HG03025 (cell line): ENCODE measurements at regions not wholly inside any gene's neighbourhood (a gene's known extent, or its start where the extent isn't known, plus 50 kb on each side); places are given as distances from the start of the nearest gene placed in this dataset.
"Not testable (repeated sequence)": the region's sequence is repeated elsewhere in the genome, so short reads cannot be mapped to it uniquely, and the experiment has no call there.

Source experiments
- ATAC-seq: cut with Tn5 transposase; IDR thresholded peaks from one replicate; pipeline ENCODE4 v1.9.1; 2021; ENCODE audit warnings: mild to moderate bottlenecking, moderate library complexity; ENCODE audit not compliant: unreplicated experiment, low FRiP score

GRCh38 chr3:191518861-191519260, 57.9 kb downstream of the PYDC2 start:
- ATAC-seq = no peak

GRCh38 chr3:191521055-191521454, 60.1 kb downstream of the PYDC2 start:
- ATAC-seq = no peak

- ATAC-seq = no peak
These were observed 62.2 kb downstream of the PYDC2 start for GRCh38 chr3:191523148-191523547.

GRCh38 chr3:191528589-191528988, 67.6 kb downstream of the PYDC2 start:
- no peak for ATAC-seq

- ATAC-seq = no peak
These were observed 69.0 kb downstream of the PYDC2 start for GRCh38 chr3:191529992-191530391.

- ATAC-seq = no peak
These were observed 70.5 kb downstream of the PYDC2 start for GRCh38 chr3:191531434-191531972.

GRCh38 chr3:191543018-191543417, 82.1 kb downstream of the PYDC2 start:
- ATAC-seq = no peak

GRCh38 chr3:191543897-191544296, 82.9 kb downstream of the PYDC2 start:
- ATAC-seq = no peak

GRCh38 chr3:191549357-191549756, 88.4 kb downstream of the PYDC2 start:
- ATAC-seq = no peak

GRCh38 chr3:191555037-191555436, 94.1 kb downstream of the PYDC2 start:
- ATAC-seq = no peak

GRCh38 chr3:191557322-191557721, 96.4 kb downstream of the PYDC2 start:
- no peak for ATAC-seq

- no peak for ATAC-seq
These were observed 102.8 kb downstream of the PYDC2 start for GRCh38 chr3:191563722-191564121.

GRCh38 chr3:191566469-191566868, 105.5 kb downstream of the PYDC2 start:
- ATAC-seq = no peak

GRCh38 chr3:191568206-191568605, 107.2 kb downstream of the PYDC2 start:
- ATAC-seq = no peak

- no peak for ATAC-seq
These were observed 131.1 kb downstream of the PYDC2 start for GRCh38 chr3:191592105-191592504.

- ATAC-seq = no peak
These were observed 132.5 kb downstream of the PYDC2 start for GRCh38 chr3:191593486-191593885.

- not testable (repeated sequence) for ATAC-seq
These were observed 154.5 kb downstream of the PYDC2 start for GRCh38 chr3:191615511-191615910.

- ATAC-seq = no peak
These were observed 163.3 kb downstream of the PYDC2 start for GRCh38 chr3:191624299-191624698.

- ATAC-seq = no peak
These were observed 166.1 kb downstream of the PYDC2 start for GRCh38 chr3:191627064-191627463.

GRCh38 chr3:191628571-191628970, 167.6 kb downstream of the PYDC2 start:
- no peak for ATAC-seq

GRCh38 chr3:191631496-191631895, 170.5 kb downstream of the PYDC2 start:
- no peak for ATAC-seq

- ATAC-seq = no peak
These were observed 173.9 kb downstream of the PYDC2 start for GRCh38 chr3:191634902-191635301.

- ATAC-seq = no peak
These were observed 176.6 kb downstream of the PYDC2 start for GRCh38 chr3:191637611-191638010.
